A673 (cell line): ENCODE measurements at regions not wholly inside any gene's neighbourhood (a gene's known extent, or its start where the extent isn't known, plus 50 kb on each side); places are given as distances from the start of the nearest gene placed in this dataset.

Experiments used
- CTCF ChIP-seq: fragments of 300-800, 200-600 bp; sonication (generic); conservative IDR thresholded peaks from 2 replicates; pipeline ENCODE4 v1.5.1; 2017; ENCODE audit warnings: low read depth, mild to moderate bottlenecking, antibody characterized with exemption, low read length, moderate library complexity, mixed read lengths
- EZH2 ChIP-seq: fragments of 200-600 bp; sonication (generic); IDR thresholded peaks from 2 replicates; pipeline ENCODE4 v1.6.1; 2017; ENCODE audit warnings: borderline replicate concordance, low read depth, mild to moderate bottlenecking, mixed read lengths, antibody characterized with exemption, low read length; ENCODE audit not compliant: poor library complexity, severe bottlenecking

DNA sequence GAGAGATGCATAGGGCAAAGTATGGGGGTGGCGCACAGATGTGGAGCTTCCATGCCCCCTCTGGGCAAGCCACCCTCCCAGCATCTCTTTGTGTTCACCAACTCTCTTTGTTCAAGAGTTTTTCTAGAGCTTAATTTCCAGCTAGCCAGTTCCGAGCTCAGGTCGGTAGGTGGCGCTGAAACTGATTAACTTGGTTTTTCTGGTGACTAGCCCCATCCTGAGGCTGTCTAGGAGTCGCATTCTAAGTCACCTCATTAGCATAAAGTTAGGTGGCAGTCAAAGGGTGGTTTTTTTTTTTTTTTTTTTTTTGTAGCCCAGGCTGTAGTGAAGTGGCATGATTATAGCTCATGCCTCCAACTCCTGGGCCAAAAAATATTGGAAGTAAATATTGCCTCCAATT is 476.4 kb downstream of the KDM4C start:
- TF ChIP-seq CTCF (peak; percentile 72), EZH2 (no peak)
